Left lobe of liver (tissue), 2 donors: ENCODE measurements at regions not wholly inside any gene's neighbourhood (a gene's known extent, or its start where the extent isn't known, plus 50 kb on each side); places are given as distances from the start of the nearest gene placed in this dataset.
"Not testable (repeated sequence)": the region's sequence is repeated elsewhere in the genome, so short reads cannot be mapped to it uniquely, and the experiment has no call there.

ENCODE experiments used
- ATAC-seq: fragments of 200-7000 bp; cut with Tn5 transposase; one replicate; pipeline ENCODE4 v1.9.1; 2020; ENCODE audit warnings: mild to moderate bottlenecking, moderate library complexity
- DNase-seq: peaks from one replicate; pipeline ENCODE4 v3.0.0-alpha.2; 2020; ENCODE audit warnings: low spot score
- donor health status: DM: no; HTN: no; CAD: no; lungs with moderate emphysema.
- donor health status: DM: no; HTN: yes; CAD: no.

GRCh38 chr6:135129136-135129856 is 51.8 kb upstream of the MYB start:
- DNase-seq (no peak), ATAC-seq (no peak)

- ATAC-seq (no peak), DNase-seq (no peak)
Measured at GRCh38 chr6:135128268-135128914, 52.7 kb upstream of the MYB start.

DNA sequence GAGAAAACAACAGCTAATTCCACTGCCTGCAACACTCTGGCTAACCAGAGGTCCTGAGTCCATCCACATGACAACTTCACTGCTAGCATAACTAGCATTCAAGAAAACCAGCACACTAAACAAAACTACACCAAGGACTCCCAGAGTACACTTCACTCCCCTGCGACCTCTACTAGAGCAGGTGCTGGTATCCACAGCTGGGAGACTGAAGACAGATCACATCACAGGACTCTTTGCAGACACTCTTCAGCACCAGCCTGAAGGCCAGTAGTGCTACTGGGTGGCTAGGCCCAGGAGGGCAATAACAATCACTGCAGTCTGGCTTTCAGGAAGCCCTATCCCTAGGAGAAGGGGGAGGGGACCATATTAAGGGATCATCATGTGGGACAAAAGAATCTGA is 54.4 kb upstream of the MYB start:
- ATAC-seq (no peak), DNase-seq (no peak)

DNA sequence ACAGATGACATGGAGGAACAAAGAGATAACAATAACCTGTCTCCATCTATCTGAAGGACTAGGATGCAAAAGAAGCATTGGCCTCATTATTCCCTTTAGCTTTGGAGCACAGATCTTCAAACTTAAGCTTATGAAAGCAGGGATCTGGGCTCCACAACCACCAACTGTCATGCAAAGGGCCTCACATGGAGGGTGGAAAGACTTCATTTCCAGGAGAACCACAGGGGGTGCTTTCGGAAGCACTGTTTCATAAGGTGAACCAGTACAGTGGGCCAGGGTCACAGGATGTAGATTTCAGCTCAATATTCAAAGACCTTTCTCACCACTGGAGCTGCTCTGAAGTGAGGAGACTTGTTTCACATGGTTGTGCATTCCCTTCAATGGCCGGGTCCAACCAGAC is 55.1 kb upstream of the MYB start:
- ATAC-seq (no peak), DNase-seq (no peak)

DNA sequence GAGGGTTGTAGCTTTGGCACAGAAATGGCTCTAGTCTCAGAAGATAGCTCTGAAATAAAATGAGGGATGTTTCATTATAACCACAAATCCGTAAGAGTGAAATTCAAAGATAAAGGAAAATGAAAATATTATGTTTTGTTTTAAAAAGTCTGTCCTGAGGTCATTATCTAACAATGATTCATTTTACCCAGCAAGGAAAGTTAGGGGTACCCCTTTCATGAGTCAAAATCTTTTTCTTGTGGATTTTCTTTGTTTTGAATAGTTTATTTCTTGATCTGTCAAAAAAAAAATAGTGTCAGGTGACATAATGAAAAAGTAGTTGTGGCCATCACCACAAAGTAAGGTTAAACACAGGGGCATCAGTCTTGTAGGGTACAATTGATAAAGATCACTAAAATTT is 59.7 kb upstream of the MYB start:
- DNase-seq (no peak), ATAC-seq (no peak)

- no peak for ATAC-seq
- no peak for DNase-seq
Measured at GRCh38 chr6:135118134-135118730, 62.9 kb upstream of the MYB start.

DNA sequence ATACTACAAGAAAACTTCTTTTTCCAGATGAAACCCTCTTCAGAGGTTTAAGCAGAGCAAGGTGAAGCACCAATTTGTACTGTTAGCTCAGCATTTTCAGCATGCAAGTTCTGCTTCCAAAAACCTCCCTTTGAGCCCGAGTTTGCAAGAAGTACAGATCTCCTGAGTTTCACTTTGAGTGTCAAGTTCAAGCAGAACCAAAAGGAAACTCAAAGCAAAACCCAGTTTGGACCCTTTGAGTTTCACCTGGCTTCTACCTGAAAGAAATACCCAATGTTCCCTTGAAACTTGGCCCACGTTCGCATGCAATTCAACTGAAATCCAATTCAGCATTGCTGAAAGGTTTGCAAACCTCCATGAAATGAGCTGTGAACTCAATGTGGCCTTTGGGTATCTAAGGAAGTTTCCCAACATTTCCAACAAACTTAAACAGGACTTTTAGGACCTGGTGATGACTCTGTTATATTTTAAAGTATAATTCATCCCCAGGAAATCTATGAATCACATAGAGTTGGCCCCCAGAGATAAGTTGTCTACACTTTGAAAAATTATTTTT is 62.9 kb upstream of the HBS1L start:
- no peak for DNase-seq
- ATAC-seq = peak; percentile 63

DNA sequence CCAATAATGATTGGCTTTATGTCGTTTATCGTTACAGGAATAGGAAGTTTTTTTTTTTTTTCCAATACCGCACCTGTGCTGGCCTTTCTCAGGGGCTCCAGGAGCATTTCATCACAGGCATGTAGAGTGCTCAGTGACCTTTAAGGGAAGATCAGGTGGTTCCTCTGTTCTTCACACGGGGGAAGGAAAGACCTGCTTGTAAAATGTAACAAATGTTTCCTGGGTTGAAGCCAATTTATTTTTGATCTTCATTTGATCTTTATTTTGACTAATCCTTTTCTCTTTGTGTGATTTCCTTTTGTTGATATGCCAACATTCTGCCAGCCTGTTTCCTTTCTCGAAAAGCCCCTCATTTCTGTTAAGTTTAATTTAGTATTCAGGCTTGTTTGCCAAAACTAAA is 61.9 kb upstream of the HBS1L start:
- ATAC-seq = no peak

DNA sequence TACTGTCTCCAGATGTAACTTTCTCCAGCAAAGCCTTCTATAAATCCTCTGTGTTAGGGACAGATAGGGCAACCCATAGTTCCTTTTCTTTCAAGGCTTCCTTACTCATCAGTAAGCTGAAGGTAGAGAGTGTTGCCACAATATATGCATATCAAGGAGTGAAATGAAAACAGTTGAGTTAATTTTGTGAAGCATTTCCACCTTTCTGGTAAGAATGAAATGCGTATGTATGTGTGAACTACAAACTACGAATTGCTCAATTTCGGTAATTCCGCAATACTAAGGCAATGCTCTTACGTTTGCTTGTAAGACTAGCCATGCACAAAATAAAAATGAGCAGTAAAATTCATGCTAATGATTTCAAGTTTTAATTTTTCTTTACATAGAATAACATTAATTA is 61.2 kb upstream of the HBS1L start:
- DNase-seq (no peak), ATAC-seq (peak; percentile 49)

More for the DNA sequence above, 61.9 kb upstream of the HBS1L start:
- DNase-seq = no peak

DNA sequence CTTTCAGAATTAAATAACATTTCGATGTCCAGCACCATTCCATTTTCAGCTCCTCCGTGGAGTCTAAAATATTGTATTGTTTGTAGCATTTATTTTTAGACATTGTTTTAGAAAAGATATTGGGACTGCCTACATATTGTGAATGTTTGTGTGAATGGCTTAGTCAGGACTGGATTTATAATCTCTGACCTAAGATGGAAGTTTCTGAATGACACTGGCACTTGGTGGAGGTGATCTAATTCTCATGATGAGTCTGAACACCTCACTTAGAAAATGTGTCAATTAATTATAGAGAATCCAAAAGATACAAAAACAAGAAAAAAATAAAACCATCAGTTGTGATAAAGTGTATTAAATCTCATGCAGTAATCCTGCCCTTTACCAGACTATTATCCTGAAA is 60.8 kb upstream of the HBS1L start:
- no peak for DNase-seq
- ATAC-seq = no peak

DNA sequence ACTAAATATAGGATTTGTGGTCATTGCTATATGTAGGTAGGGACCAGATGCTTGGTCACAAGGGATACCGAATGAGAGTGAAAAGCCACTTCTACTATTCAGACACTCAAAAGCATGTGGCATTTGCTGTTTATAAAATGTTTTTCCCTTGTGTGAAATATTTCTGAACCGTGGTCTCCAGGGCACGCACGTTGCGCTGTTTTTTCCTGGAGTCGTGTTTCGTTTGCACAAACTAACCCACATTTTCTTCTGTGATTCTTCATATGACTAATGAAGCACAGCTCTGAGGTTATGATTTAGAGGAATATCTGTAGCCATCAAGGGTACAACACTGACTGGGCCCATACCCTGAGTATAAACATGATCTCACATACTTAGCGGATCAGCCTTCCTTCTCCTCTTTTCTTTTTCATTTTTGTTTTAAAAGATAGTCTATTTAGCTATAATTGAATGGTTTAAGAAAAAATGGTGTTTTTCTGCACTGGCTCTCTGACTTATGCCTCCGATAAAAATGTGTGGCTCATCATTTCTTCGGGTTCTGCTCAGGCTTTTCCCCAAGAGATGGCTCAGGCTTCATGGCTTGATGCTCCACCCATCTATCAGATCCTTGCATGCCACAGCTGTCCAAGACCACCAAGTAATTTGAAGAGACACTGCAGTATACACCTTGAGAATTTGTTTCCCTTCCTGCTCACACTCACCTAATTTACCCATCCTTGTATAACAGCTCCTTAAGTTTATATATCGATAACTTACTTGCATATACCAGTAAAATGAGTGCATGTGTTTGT is 59.9 kb upstream of the HBS1L start:
- no peak for ATAC-seq
- no peak for DNase-seq

- ATAC-seq = no peak
- no peak for DNase-seq
Measured at GRCh38 chr6:135113860-135114259, 59.2 kb upstream of the HBS1L start.

DNA sequence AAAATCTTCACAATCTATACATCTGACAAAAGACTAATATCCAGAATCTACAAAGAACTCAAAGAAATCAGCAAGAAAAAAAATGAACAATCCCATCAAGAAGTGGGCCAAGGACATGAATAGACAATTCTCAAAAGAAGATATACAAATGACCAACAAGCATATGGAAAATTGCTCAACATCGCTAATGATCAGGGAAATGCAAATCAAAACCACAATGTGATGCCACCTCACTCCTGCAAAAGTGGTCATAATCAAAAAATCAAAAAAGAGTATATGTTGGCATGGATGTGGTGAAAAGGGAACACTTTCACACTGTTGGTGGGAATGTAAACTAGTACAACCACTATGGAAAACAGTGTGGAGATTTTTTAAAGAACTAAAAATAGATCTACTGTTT is 58.3 kb upstream of the HBS1L start:
- not testable (repeated sequence) for ATAC-seq, DNase-seq

DNA sequence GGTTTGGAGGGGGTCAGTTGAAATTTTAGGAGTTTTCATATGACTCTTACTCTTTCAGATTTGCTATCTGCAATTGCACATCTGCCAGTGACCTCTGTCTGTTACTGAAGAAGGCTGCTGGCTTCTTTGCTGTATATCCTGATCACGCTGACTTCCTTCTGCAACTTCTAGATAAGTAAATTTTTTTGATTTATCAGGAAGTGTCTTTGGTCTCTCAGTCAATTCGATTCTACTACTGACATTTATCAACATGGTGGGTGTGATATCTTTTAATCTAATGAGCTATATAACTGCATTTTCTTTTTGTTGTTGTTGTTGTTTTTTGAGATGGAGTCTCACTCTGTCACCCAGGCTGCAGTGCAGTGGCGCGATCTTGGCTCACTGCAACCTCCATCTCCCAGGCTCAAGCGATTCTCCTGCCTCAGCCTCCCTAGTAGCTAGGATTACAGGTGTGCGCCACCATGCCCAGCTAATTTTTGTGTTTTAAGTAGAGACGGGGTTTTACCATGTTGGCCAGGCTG is 55.7 kb upstream of the HBS1L start:
- DNase-seq, ATAC-seq: not testable (repeated sequence)

DNA sequence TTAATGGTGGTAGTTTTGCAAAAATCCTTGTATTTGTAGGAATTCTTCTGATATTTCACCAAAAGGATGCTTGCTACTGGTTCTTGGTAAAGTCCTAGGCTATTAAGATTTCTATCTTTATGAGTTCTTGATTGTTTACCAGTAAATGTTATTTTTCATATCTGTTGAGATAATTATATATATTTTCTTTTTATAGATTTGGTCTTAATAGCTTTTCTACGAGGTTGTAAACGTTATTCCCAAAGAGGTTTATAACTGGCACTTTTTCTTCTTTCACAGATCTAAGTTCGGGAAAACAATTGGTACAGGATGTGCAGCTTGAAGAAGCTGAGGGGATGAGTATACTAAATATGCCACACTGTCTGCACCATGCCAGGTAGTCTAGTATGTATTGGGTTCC is 55.1 kb upstream of the HBS1L start:
- ATAC-seq (no peak), DNase-seq (no peak)

DNA sequence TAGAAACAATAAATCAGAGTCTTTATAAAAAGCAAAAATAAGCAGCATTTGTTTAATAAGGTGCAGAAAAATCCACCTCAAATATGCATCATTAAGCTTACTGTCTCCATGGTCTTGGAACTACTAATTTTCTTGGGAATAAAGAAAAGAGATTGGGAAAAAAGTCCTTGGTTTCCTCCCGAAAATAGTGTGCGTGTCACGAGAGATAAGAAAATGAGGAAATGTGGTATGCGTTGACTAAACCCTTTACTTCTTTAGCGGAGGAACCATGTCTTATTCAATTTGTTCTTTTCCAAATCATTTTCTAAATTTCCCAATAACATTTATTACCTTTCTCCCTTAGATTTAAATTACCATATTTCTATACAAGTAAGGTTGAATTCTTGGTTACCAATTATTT is 54.1 kb upstream of the HBS1L start:
- no peak for ATAC-seq
- no peak for DNase-seq

- DNase-seq (no peak), ATAC-seq (no peak)
Measured at GRCh38 chr6:135106611-135107010, 52.0 kb upstream of the HBS1L start.

- DNase-seq = no peak
- ATAC-seq = no peak
Measured at GRCh38 chr6:135105710-135106109, 51.1 kb upstream of the HBS1L start.

DNA sequence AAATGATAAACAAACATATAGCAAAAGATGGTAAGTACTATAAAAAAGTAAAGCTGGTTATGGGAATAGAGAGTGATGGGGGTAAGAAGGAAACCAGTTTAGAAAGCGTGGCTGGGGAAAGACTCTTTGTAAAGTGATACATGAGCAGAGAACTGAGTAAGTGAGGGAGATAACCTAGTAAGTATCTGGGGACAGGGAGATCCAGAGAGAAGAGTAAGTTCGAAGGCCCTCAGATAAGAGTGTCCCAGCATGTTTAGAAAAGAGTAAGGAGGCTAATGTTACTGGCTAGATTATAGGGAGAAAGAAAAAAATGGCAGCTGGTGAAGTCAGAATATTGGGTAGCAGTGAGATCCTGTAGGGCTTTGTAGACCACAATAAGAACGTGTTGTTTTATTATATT is 50.7 kb upstream of the HBS1L start:
- no peak for ATAC-seq

More for the DNA sequence above, 50.7 kb upstream of the HBS1L start:
- DNase-seq = no peak
